ENCODE measurements at regions not wholly inside any gene's neighbourhood (a gene's known extent, or its start where the extent isn't known, plus 50 kb on each side); places are given as distances from the start of the nearest gene placed in this dataset.
"Not testable (repeated sequence)": the region's sequence is repeated elsewhere in the genome, so short reads cannot be mapped to it uniquely, and the experiment has no call there.

DNA sequence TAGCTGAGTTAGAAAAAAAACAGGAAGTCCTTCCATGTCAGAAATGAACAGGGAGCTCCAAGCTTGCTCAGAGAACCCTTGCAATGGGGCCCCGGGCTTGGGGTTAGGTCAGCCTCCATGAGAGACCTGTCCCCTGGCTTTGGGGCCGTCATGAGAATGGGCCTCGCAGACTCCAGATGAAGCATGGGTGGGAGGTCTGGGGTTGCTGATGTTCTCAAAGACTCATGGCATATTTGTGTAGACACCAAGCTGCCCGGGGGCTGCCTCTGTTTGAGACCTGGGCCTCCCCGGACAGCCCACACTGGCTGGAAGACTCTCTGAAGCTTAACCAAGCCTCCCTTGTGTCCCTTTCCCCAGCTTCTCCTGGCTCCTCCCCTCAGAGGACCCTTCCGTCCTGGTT, 186.3 kb downstream of the IRX2 start:
- DNase-seq: no peak

DNA sequence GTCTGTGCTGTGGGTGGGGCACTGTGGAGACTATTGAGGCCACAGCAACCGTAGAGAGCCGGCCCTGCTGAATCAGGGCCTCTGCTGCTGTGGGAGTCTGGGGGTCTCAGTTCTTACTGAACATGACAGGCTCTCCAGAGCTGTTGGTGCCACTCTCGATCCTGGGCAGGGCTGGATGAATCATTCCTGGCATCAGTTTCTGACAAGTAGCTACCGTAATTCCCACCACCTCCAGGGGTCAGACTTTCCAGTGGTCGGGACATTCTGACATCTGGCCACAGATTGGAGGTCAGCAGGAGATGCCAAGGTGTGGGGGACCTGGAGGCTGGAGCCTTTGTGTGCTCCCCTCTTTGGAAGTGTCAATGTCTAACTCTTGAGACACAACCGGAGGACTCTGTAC, 188.4 kb downstream of the IRX2 start:
- no peak for DNase-seq

- no peak for DNase-seq
Observed at GRCh38 chr5:2562036-2562435, 189.4 kb downstream of the IRX2 start.

DNA sequence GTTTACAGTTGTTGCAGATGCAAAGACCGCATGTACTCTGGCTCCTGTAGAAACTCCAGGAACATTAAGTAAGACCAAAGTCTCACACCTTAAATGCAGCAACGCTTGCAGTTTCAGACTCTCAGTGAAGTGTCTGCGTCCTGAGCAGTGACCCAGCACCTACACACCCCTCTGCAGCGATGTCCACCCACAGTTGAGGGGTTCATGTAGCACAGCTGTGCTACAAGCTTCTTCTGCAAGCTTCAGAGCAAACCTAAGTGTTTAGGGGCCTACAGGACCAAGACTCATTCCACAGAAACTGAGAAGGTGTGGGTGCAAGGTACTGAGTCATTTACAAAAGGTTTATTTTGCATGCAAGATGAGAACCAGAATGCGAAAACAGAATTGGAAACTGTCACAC, 191.0 kb downstream of the IRX2 start:
- no peak for DNase-seq

- DNase-seq: no peak
Observed at GRCh38 chr5:2557435-2557834, 194.0 kb downstream of the IRX2 start.

GRCh38 chr5:2556375-2556966, 195.0 kb downstream of the IRX2 start:
- DNase-seq: no peak

DNA sequence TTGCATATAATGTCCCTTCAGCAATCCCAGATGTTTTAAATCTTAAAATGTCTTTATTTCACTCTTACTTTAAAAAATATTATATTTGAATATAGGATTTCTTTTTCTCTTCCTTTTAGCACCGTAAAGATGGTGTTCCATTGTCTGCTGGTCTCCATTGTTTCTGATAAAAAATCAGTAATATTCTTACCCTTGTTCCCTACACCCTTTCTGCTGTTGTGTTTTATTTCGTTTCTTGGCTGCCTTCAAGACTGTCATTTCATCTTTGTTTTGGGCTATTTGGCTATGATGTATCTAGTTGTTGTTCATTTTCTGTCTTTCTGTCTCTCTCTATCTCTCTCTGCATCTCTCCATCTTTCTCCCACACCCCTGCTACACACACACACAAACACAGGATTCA, 197.9 kb downstream of the IRX2 start:
- DNase-seq: no peak

DNA sequence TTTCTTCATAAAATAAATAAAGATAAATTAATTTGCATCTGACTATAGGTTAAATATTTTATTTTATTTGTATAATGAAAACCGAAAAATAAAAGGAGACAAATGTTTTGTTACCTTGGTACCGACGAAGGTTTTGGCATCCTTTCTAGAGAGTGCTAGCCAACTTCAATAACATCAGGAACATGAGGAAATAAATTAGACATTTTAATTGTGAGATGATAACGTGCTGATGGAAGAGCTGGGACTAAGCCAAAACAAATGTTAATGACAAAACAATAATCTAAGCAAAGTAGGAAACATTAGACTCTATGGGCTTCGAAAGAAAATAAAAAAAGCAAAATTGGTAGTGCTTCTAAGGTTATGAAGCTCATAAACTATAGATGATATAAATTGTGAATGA, 201.0 kb downstream of the IRX2 start:
- DNase-seq: no peak

DNA sequence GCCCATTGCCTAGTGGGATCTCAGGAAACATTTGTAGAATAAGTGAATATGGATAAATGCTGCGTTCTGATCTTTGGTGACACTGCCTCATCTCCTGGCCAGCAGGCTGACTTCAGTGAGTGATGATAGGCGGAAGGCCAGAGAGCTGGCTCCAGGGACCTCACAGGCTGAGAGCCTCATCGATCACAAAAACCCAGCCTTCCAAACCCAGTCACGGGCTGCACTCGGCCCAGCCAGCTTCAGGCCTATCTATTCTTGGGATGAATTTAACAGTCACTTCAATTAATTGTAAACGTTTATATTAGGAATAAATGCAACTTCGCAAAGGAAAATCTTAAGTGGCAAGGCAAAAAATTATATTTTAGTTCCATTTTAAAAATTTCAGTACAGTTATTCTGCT, 201.6 kb downstream of the IRX2 start:
- no peak for DNase-seq

- no peak for DNase-seq
Observed at GRCh38 chr5:2549354-2549753, 202.1 kb downstream of the IRX2 start.

DNA sequence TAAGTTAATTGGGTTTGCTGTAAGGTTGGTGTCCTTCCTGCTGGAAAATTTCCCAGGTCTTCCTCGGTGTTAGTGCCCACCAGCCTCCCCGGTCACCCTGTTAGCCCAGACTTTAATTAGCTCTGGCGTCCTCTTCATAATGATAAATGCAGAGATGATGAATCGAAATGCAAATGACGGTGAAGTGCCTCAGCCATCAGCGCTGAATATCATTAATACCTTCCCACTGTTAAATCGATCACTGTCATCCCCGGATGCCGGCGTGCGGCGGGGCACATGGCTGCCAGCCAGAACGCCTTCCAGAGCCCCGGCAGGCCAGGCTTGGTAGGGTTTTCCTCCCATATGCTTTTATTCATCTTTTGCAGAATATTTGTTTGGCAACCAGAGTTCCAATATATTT, 204.5 kb downstream of the IRX2 start:
- DNase-seq: no peak

DNA sequence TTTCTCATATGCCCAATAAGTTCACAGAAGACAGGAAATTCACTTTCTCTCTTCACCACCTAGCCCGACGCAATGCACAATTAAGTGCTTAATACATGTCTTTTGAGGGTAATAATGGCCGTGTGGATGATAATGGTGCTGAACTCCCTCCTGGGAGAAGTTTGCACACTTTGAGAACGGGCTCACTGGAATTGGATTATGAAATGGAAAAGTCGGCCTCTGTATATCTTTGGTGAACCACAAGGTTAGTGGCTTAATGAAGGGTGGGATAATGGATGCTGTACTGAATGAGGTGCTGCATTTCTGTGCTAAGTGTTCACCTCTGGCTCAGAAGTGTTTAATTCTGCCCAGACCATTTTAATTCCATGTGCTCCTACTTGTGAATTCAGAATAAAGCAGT, 207.5 kb downstream of the IRX2 start:
- no peak for DNase-seq

DNA sequence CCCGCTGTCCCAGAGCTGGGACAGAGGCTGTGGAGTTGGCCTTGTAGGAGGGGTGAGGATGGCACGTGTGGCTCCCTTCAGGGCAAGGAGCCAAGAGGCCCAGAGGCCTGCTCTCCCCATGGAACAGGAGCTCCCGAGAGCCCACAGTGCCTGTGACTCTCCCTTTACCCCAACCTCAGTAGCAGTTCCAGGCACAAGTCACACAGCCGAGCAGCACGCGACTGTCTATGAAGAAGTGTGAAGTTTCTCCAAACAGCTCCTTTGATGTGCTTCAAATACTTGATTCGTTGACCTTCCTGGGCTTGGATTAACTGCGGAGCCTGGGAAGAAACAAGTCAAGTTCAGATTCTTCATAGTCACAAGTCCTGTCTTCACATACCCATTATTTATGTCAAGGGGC, 208.7 kb downstream of the IRX2 start:
- DNase-seq: no peak

GRCh38 chr5:2542026-2542425, 209.5 kb downstream of the IRX2 start:
- no peak for DNase-seq

GRCh38 chr5:2538169-2538568, 213.3 kb downstream of the IRX2 start:
- DNase-seq: no peak

DNA sequence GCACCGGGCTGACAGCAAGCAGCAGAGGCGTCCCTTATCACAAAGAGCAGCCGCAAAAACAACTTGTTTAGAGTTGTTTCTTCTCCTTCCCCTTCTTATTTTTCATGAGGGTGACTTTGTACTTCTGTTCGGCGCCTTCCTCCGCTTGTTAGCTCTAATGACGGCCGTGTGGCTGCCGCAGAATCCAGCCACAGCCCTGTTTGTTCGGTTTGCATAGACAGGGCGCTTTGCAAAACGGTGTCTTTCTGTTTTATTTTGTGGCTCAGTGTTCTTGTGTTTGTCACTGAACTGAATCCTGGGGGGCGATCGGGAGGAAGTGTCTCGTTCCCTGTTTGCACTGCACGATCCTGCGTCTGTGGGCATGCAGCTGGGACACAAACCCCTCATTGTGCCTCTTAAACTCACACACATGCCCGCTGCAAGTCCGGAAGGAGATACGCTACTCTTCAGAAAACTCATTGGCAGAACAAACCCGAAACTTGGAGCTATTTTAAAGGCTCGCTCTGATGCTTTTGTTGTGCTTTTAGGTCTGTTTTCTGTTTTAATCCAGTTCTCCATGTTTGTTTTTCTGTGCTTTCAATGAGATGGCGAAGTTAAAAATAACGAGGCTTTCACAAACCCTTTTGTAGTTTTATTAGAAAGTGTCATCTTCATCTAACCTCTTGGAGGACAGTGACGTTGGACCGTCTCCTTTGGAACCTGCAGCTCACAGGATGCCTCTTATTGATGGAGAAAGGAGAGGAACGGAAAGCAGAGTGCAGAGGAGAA, 213.9 kb downstream of the IRX2 start:
- DNase-seq: no peak

DNA sequence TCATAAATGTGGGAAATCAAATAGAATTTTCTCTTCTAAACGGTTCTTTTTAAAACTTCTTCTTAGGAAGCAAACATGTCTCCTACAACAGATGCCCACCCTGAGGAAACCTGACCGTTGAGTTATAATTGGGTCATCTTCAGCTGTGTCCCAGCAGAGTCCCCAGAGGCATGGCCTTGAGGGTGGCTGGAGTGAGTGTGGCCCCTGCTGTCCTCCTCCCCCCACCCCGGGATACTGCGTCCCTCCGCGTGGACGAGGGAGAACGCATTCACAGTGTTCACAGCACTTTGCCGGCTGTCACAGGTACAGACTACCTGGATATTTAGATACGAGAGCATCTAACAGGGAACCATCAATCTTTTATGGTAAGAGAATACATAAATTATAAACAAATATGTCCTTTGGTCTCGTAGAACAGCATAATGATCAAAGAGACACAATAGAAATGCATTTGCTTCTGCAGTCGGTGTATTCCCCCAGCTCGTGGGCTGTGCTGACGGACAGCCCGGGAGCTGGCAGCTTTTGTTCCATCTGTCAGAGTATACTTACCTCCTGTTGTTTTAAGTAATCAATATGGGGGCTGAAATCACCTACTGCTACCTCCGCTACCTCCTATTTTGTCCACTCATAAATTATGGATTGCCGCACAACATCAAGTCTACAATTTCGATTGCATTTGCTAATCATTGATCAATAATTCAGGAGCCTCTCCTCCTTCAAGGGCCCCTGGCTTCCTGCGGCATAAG, 214.7 kb downstream of the IRX2 start:
- no peak for DNase-seq

GRCh38 chr5:2534970-2535369, 216.5 kb downstream of the IRX2 start:
- no peak for DNase-seq

DNA sequence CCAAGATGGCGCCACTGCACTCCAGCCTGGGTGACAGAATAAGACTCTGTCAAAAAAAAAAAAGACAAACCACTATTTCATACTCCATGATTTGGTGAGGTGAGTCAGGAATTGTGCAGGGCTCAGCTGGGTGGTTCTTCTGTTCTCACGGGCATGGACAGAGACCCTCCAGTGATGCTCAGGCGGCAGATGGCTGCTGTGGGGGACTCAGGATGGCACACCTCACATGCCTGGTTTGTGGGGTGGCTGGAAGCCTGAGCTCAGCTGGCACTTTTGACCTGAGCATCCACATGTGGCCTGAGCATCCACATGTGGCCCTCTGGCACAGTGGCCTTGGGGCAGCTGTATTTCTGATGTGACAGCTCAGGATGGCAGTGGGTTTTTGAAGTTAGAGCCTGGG, 217.2 kb downstream of the IRX2 start:
- DNase-seq: no peak

DNA sequence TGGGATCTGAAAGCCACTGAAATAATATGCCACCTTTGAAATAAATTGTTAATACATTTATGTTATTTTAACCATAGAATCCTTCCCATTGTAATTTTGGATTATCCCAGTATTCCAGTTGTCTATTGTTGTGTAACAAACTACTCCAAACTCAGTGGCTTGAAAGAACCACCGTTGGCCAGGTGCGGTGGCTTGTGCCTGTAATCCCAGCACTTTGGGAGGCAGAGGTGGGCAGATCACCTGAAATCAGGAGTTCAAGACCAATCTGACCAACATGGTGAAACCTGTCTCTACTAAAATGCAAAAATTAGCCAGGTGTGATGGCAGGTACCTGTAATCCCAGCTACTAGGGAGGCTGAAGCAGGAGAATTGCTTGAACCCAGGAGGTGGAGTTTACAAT, 217.6 kb downstream of the IRX2 start:
- not testable (repeated sequence) for DNase-seq

GRCh38 chr5:2532809-2533208, 218.7 kb downstream of the IRX2 start:
- DNase-seq: no peak

GRCh38 chr5:2531318-2531717, 220.2 kb downstream of the IRX2 start:
- no peak for DNase-seq

GRCh38 chr5:2530609-2531008, 220.9 kb downstream of the IRX2 start:
- DNase-seq: no peak

DNA sequence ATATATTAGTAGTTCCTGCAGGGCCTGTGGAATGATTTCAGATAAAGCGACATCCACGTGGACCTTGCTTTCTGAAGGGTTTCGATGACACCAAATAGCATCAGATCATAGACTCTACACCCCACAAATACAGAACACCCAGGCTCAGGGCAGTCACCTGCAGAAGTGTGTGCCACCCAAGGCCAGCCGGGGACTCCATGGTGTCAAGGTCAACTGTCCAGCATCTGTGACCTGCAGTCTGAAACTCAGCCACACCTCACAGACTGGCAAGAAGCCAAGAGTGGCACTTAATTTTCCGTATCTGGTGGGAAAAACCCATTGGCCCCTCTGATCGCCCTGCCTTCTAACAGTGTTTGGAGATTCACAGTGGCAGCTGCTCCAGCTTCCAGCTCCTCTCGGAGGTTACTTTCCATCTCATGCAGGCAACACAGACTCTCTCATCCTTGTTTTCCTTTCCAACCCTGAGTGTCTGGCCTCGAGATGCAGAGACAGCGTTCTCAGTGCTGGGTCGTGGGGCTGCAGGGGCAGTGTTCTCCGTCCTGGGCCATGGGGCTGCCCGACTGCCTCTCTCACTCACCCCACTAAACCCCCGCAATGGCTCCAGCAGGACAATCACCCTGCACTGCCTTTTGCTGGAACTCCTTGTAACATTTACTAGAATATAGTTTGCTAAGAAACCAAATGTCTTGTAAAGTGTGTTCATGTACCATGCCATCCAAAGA, 221.9 kb downstream of the IRX2 start:
- no peak for DNase-seq

Data from activated CD4-positive, CD25-positive, alpha-beta regulatory T cell (primary cell).